ENCODE measurements at regions not wholly inside any gene's neighbourhood (a gene's known extent, or its start where the extent isn't known, plus 50 kb on each side); places are given as distances from the start of the nearest gene placed in this dataset.

DNA sequence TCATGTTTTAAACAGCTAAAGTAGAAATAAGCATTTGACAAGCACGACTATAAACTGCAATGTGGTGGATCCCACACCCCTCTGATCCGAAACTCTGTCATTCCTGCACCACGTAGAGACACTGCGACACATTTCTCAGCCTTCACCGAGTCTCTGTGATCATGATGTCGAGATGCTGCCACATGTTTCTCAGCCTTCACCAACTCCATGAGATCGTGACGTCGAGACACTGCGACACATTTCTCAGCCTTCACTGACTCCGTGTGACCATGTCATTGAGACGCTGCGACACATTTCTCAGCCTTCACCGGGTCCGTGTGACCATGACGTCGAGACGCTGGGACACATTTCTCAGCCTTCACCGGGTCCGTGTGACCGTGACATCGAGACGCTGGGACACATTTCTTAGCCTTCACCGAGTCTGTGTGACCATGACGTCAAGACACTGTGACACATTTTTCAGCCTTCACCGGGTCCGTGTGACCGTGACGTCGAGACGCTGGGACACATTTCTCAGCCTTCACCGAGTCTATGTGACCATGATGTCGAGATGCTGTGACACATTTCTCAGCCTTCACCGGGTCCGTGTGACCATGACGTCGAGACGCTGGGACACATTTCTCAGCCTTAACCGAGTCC lies 143.0 kb downstream of the TTLL2 start:
- TF ChIP-seq CEBPB (IDR thresholded peaks at IDR 0.05) (no peak), RAD21 (IDR thresholded peaks at IDR 0.05; ENCODE audit: low read depth) (no peak), EP300 (IDR thresholded peaks at IDR 0.05; ENCODE audit: borderline replicate concordance) (no peak), TEAD4 (IDR thresholded peaks at IDR 0.05) (no peak), TCF12 (IDR thresholded peaks at IDR 0.05; ENCODE audit: low read depth) (no peak), TAF1 (IDR thresholded peaks at IDR 0.05; ENCODE audit: low read depth) (no peak), FOXM1 (IDR thresholded peaks at IDR 0.05; ENCODE audit: borderline replicate concordance, low read depth) (no peak)
- TF ChIP-seq, protein P1, sequence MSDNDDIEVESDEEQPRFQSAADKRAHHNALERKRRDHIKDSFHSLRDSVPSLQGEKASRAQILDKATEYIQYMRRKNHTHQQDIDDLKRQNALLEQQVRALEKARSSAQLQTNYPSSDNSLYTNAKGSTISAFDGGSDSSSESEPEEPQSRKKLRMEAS (IDR thresholded peaks at IDR 0.05) = no peak
- TF ChIP-seq, protein P2, sequence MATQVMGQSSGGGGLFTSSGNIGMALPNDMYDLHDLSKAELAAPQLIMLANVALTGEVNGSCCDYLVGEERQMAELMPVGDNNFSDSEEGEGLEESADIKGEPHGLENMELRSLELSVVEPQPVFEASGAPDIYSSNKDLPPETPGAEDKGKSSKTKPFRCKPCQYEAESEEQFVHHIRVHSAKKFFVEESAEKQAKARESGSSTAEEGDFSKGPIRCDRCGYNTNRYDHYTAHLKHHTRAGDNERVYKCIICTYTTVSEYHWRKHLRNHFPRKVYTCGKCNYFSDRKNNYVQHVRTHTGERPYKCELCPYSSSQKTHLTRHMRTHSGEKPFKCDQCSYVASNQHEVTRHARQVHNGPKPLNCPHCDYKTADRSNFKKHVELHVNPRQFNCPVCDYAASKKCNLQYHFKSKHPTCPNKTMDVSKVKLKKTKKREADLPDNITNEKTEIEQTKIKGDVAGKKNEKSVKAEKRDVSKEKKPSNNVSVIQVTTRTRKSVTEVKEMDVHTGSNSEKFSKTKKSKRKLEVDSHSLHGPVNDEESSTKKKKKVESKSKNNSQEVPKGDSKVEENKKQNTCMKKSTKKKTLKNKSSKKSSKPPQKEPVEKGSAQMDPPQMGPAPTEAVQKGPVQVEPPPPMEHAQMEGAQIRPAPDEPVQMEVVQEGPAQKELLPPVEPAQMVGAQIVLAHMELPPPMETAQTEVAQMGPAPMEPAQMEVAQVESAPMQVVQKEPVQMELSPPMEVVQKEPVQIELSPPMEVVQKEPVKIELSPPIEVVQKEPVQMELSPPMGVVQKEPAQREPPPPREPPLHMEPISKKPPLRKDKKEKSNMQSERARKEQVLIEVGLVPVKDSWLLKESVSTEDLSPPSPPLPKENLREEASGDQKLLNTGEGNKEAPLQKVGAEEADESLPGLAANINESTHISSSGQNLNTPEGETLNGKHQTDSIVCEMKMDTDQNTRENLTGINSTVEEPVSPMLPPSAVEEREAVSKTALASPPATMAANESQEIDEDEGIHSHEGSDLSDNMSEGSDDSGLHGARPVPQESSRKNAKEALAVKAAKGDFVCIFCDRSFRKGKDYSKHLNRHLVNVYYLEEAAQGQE (IDR thresholded peaks at IDR 0.05; ENCODE audit: low read depth) = no peak

Data from Ishikawa (cell line).